OCI-LY1 (cell line): ENCODE measurements at regions not wholly inside any gene's neighbourhood (a gene's known extent, or its start where the extent isn't known, plus 50 kb on each side); places are given as distances from the start of the nearest gene placed in this dataset.

Experiments used
- H2AFZ ChIP-seq: fragments of 200-600 bp; sonication (generic), shearing (Covaris generic); 2 replicates; pipeline ENCODE4 v1.6.0; 2014; ENCODE audit warnings: antibody characterized with exemption, mild to moderate bottlenecking, low read length
- H3F3A ChIP-seq: fragments of 200-600 bp; sonication (generic), shearing (Covaris generic); 2 replicates; pipeline ENCODE4 v1.6.0; 2014; ENCODE audit warnings: mild to moderate bottlenecking, antibody characterized with exemption, low read length, moderate library complexity; ENCODE audit not compliant: insufficient read depth
- H3K27ac ChIP-seq: fragments of 200-600 bp; sonication (generic); 2 replicates; pipeline ENCODE4 v1.5.1; 2014; ENCODE audit warnings: low read length, mixed run types, mild to moderate bottlenecking, low read depth; ENCODE audit not compliant: poor library complexity, severe bottlenecking
- H3K27me3 ChIP-seq: fragments of 200-600 bp; sonication (generic); 2 replicates; pipeline ENCODE4 v1.6.0; 2014; ENCODE audit warnings: antibody characterized with exemption, mild to moderate bottlenecking, low read length, moderate library complexity; ENCODE audit not compliant: insufficient read depth
- H3K36me3 ChIP-seq: fragments of 200-600 bp; sonication (generic); 2 replicates; pipeline ENCODE4 v1.6.1; 2014; ENCODE audit warnings: mild to moderate bottlenecking, antibody characterized with exemption, low read length, moderate library complexity, mixed read lengths; ENCODE audit not compliant: insufficient read depth
- H3K4me1 ChIP-seq: fragments of 200-600 bp; sonication (generic); 2 replicates; pipeline ENCODE4 v1.5.1; 2014; ENCODE audit warnings: mild to moderate bottlenecking, low read length, moderate library complexity; ENCODE audit not compliant: insufficient read depth, severe bottlenecking
- H3K4me2 ChIP-seq: fragments of 200-600 bp; sonication (generic), shearing (Covaris generic); 2 replicates; pipeline ENCODE4 v1.6.1; 2014; ENCODE audit warnings: low read length
- H3K4me3 ChIP-seq: fragments of 200-600 bp; sonication (generic); 2 replicates; pipeline ENCODE4 v1.5.1; 2014; ENCODE audit warnings: low read length, low read depth, mild to moderate bottlenecking, mixed read lengths; ENCODE audit not compliant: poor library complexity, severe bottlenecking
- H3K79me2 ChIP-seq: fragments of 200-600 bp; shearing (Covaris generic); 2 replicates; pipeline ENCODE4 v1.6.1; 2016; ENCODE audit warnings: mixed run types, low read length, mixed read lengths; ENCODE audit not compliant: insufficient read depth
- H3K9ac ChIP-seq: fragments of 200-600 bp; sonication (generic), shearing (Covaris generic); 2 replicates; pipeline ENCODE4 v1.6.1; 2014; ENCODE audit warnings: mild to moderate bottlenecking, low read length, mixed read lengths
- H3K9me2 ChIP-seq: fragments of 200-600 bp; sonication (generic), shearing (Covaris generic); 2 replicates; pipeline ENCODE4 v1.6.1; 2014; ENCODE audit warnings: low read depth, mild to moderate bottlenecking, low read length, mixed read lengths
- H3K9me3 ChIP-seq: fragments of 200-600 bp; shearing (Covaris generic); 2 replicates; pipeline ENCODE4 v1.6.1; 2014; ENCODE audit warnings: low read length, mixed read lengths
- H4K20me1 ChIP-seq: fragments of 200-600 bp; sonication (generic), shearing (Covaris generic); 2 replicates; pipeline ENCODE4 v1.6.0; 2016; ENCODE audit warnings: mild to moderate bottlenecking, low read length; ENCODE audit not compliant: insufficient read depth
- CTCF ChIP-seq: fragments of 200-600 bp; sonication (generic), shearing (Covaris generic); IDR thresholded peaks from 2 replicates; pipeline ENCODE4 v1.5.1; 2017; ENCODE audit warnings: mild to moderate bottlenecking, antibody characterized with exemption, low read length, moderate library complexity, mixed read lengths
- EZH2 ChIP-seq: fragments of 200-600 bp; sonication (generic), shearing (Covaris generic); IDR thresholded peaks from 2 replicates; pipeline ENCODE4 v1.8.0; 2017; ENCODE audit warnings: borderline replicate concordance, mixed run types, mild to moderate bottlenecking, antibody characterized with exemption, low read length, moderate library complexity, mixed read lengths

- H3F3A ChIP-seq = no peaks in the 10 kb centered on the region
- H3K79me2 ChIP-seq = no peaks in the 10 kb centered on the region
- H3K4me3 ChIP-seq = no peak overlapping the region
- H3K27ac ChIP-seq = no peak overlapping the region
- no peaks in the 10 kb centered on the region for H4K20me1 ChIP-seq
- H2AFZ ChIP-seq = no peak overlapping the region
- TF ChIP-seq EZH2 (no peak), CTCF (no peak)
- H3K4me1 ChIP-seq = no peaks in the 10 kb centered on the region
- no peaks in the 10 kb centered on the region for H3K9me2 ChIP-seq
- H3K9me3 ChIP-seq = no peaks in the 10 kb centered on the region
- no peak overlapping the region for H3K4me2 ChIP-seq
- no peaks in the 10 kb centered on the region for H3K36me3 ChIP-seq
- H3K9ac ChIP-seq = no peak overlapping the region
- no peaks in the 10 kb centered on the region for H3K27me3 ChIP-seq
Observed at GRCh38 chr22:49047447-49047846, 780.2 kb downstream of the BRD1 start.

GRCh38 chr22:49046546-49047361 lies 780.9 kb downstream of the BRD1 start:
- no peaks in the 10 kb centered on the region for H4K20me1 ChIP-seq
- H3K9me2 ChIP-seq = no peaks in the 10 kb centered on the region
- H3K4me2 ChIP-seq = no peak overlapping the region
- H2AFZ ChIP-seq = no peak overlapping the region
- H3K27me3 ChIP-seq = no peaks in the 10 kb centered on the region
- H3K9ac ChIP-seq = no peak overlapping the region
- H3K27ac ChIP-seq = no peak overlapping the region
- H3F3A ChIP-seq = no peaks in the 10 kb centered on the region
- H3K4me1 ChIP-seq = no peaks in the 10 kb centered on the region
- H3K9me3 ChIP-seq = no peaks in the 10 kb centered on the region
- H3K79me2 ChIP-seq = no peaks in the 10 kb centered on the region
- no peaks in the 10 kb centered on the region for H3K36me3 ChIP-seq
- TF ChIP-seq CTCF = peak; percentile 70
- TF ChIP-seq EZH2 = no peak
- H3K4me3 ChIP-seq = no peak overlapping the region

GRCh38 chr22:49046000-49046545 lies 781.6 kb downstream of the BRD1 start:
- H3K79me2 ChIP-seq = no peaks in the 10 kb centered on the region
- H3K4me3 ChIP-seq = no peak overlapping the region
- H3K27ac ChIP-seq = no peak overlapping the region
- no peak overlapping the region for H3K4me2 ChIP-seq
- H3K9ac ChIP-seq = no peak overlapping the region
- TF ChIP-seq CTCF (no peak), EZH2 (no peak)
- no peaks in the 10 kb centered on the region for H3K9me3 ChIP-seq
- H3K27me3 ChIP-seq = no peaks in the 10 kb centered on the region
- H3K4me1 ChIP-seq = no peaks in the 10 kb centered on the region
- no peak overlapping the region for H2AFZ ChIP-seq
- H3F3A ChIP-seq = no peaks in the 10 kb centered on the region
- H4K20me1 ChIP-seq = no peaks in the 10 kb centered on the region
- H3K36me3 ChIP-seq = no peaks in the 10 kb centered on the region
- H3K9me2 ChIP-seq = no peaks in the 10 kb centered on the region
